GM18505 (cell line): ENCODE measurements at regions not wholly inside any gene's neighbourhood (a gene's known extent, or its start where the extent isn't known, plus 50 kb on each side); places are given as distances from the start of the nearest gene placed in this dataset.
A peak's percentile ranks its signal among the peaks of the same experiment; 100 is the strongest.

Source experiments
- ATAC-seq: cut with Tn5 transposase; IDR thresholded peaks from one replicate; pipeline ENCODE4 v1.9.1; 2021; ENCODE audit not compliant: unreplicated experiment
- POLR2A ChIP-seq: IDR thresholded peaks from 4 replicates; pipeline ENCODE4 v1.6.1; 2011; ENCODE audit warnings: borderline replicate concordance; ENCODE audit not compliant: insufficient read depth, insufficient read length; ENCODE audit errors: extremely low read depth

- no peak for TF ChIP-seq POLR2A
- ATAC-seq = no peak
Measured at GRCh38 chr6:150668900-150669302, 69.2 kb downstream of the PLEKHG1 start.

DNA sequence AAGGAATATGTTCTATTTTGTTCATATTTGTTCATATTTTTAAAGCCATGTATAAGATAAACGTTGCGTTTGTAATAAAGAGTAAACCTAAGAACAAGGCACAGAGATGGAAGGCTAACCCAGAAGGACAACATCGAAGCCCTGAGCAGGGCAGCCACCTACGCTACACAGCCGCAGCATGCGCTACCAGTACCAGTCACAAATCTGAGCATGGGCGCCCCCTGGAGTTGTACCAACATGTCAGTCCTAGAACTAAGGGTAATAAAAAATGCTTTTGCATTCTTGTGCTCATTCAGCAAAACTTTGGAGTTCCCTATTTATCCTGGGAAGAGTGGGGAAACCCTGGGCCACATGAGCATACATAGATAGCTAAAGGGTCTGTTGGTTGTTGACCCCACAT lies 70.6 kb downstream of the PLEKHG1 start:
- no peak for TF ChIP-seq POLR2A
- ATAC-seq = no peak

DNA sequence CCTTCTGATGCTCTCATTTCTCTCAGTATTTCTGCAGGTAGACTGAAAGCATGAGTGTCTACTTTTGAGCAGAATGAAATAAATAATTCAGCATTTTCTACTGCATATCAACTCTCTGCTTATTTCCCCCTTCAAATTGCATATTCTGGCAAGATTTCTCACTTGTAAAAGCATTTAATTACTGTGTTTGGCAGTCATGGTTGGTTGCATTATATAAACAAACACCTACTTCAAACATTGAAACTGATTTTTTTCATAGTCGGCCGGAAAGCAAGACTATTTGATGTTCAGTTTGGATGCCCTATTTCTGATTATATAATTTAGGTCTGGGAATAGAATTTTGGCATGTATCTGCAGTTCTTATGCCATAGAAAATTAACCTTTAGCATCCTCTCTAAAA lies 73.1 kb downstream of the PLEKHG1 start:
- ATAC-seq = no peak

DNA sequence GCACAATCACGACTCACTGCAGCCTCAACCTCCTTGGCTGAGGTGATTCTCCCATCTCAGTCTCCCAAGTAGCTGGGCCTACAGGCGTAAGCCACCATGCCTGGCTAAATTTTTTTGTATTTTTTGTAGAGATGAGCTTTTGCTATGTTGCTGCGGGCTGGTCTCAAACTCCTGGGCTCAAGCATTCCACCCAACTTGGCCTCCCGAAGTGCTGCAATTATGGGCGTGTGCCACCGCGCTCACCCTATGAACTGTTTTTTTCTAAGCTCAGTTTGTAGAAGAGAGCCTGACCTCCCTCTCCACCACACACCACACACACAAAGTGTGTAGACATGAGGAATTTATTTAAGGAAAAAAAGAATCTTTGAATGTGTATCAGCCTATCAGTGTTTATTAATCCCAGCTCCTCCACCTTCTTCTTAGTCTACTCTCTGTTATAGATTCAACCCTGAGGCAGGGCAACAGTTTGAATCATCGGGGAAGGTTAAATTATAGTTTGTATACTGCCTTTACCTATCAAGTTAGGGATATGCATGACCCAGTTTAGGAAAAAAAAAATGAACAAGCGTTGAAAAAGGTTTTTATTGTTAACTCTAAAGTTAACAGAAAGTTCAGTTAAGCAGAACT lies 74.1 kb downstream of the PLEKHG1 start:
- no peak for ATAC-seq
- no peak for TF ChIP-seq POLR2A

More for the DNA sequence above, 73.1 kb downstream of the PLEKHG1 start:
- no peak for TF ChIP-seq POLR2A

GRCh38 chr6:150676344-150676743 lies 76.7 kb downstream of the PLEKHG1 start:
- no peak for TF ChIP-seq POLR2A
- no peak for ATAC-seq

GRCh38 chr6:150676772-150677171 lies 77.1 kb downstream of the PLEKHG1 start:
- no peak for TF ChIP-seq POLR2A
- ATAC-seq = no peak

- TF ChIP-seq POLR2A = no peak
- ATAC-seq = no peak
Measured at GRCh38 chr6:150680510-150680909, 80.8 kb downstream of the PLEKHG1 start.

GRCh38 chr6:150681578-150682395 lies 82.1 kb downstream of the PLEKHG1 start:
- no peak for ATAC-seq
- TF ChIP-seq POLR2A = no peak

DNA sequence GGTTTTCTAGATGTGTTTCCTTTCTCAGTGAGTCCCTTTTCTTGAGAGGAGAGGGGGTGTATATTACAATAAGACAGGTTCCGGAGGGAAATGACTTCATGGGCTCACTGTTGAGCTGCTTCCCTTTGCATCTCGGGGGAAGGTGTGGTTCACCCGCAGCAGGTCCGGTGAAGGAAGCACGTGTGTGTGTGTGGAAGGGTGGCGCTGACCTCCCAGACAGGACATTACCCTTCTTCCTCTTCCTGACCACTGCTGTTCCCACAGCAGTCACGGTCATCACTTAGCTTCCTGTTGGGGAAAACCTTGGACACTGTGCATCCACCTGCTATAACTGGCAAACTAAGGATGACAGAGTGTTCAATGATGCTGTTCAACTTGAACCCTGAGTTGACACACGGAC lies 83.6 kb downstream of the PLEKHG1 start:
- no peak for TF ChIP-seq POLR2A

DNA sequence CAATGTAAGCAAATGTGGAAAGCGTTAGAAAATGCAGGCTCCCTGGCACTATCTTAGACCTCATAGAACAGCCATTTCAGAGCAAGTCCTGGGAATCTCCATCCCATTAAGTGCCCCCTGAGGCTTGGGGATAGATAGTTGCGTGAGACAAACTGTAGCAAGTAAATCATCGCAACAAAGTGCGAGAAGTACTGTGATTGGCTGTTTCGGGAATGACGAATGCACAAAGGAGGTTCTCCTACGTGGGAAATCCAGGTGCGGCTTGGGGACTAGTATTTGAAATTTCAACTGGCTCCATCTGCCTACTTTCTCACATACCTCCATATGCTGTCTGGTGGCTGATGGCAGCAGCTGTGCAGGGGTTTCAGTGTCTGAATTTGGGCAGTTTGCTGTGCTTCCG lies 84.5 kb downstream of the PLEKHG1 start:
- no peak for ATAC-seq
- TF ChIP-seq POLR2A = no peak

More for the DNA sequence above, 83.6 kb downstream of the PLEKHG1 start:
- ATAC-seq = no peak

DNA sequence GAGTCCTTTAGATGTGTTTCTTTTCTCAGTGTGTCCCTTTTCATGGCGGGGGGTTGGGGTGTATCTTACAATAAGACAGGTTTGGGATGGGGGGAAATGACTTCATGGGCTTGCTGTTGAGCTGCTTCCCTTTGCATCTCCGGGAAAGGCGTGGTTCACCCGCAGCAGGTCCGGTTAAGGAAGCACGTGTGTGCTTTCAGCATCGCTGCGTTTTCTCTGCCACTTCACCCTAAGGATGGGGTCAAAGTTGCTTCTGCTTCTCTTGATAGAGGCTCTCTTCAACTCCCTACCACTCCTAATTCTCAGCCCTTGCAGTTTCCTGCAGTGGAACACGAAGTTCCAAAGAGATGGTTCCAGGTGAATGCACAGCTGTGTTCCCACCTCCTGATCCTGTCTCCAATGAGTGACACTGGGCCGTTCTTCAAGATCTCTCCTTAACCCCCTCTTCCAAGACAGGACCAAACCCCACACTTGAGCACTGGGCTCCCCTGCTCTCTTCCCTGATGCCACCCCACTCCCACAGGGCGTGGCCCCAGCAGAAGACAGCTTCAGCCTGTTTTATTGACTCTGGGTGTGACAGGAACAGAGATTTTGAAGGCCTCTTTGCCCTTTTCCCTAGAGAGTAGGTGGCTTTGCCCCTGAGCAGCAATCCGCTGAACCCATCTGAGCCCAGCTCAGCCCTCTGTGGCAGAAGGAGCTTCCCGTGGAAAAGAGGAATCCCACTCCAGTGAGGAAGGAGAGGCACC lies 85.2 kb downstream of the PLEKHG1 start:
- no peak for ATAC-seq
- TF ChIP-seq POLR2A = no peak

- no peak for TF ChIP-seq POLR2A
- peak; percentile 65 for ATAC-seq
Measured at GRCh38 chr6:150685860-150686259, 86.2 kb downstream of the PLEKHG1 start.

DNA sequence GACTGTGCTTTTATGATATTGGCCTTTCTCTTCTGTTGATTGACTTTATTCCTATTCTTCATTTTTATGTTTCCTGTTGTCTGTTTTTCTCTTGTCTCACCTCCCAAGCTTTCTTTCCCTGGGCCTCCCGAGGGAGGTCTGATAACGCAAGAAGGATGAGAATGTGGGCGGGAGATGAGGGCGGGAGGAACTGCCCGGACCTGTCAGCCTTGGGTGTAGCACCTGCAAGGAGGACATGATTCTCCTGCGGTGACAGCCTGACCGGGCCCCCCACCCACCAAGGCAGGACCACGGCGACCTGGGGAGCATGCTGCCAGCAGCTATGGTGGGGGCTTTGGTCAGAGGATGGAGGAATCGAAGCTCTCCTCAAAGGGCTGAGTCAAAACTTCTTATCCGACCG lies 86.9 kb downstream of the PLEKHG1 start:
- no peak for ATAC-seq
- TF ChIP-seq POLR2A = no peak
